DND-41 (cell line): ENCODE measurements at regions not wholly inside any gene's neighbourhood (a gene's known extent, or its start where the extent isn't known, plus 50 kb on each side); places are given as distances from the start of the nearest gene placed in this dataset.

ENCODE experiments used
- EZH2 ChIP-seq: IDR thresholded peaks from 3 replicates; pipeline ENCODE4 v1.6.1; 2012; ENCODE audit warnings: borderline replicate concordance, low read depth, mild to moderate bottlenecking, moderate library complexity, low read length, inconsistent platforms; ENCODE audit not compliant: severe bottlenecking
- TF ChIP-seq, protein P1 (sequence below): IDR thresholded peaks from 2 replicates; pipeline ENCODE4 v1.5.1; 2012; ENCODE audit warnings: borderline replicate concordance, low read length, moderate library complexity, mild to moderate bottlenecking; ENCODE audit not compliant: poor library complexity, severe bottlenecking; ENCODE audit errors: extremely low read depth

GRCh38 chr1:82260666-82261065, 459.9 kb downstream of the ADGRL2 start:
- TF ChIP-seq, protein P1, sequence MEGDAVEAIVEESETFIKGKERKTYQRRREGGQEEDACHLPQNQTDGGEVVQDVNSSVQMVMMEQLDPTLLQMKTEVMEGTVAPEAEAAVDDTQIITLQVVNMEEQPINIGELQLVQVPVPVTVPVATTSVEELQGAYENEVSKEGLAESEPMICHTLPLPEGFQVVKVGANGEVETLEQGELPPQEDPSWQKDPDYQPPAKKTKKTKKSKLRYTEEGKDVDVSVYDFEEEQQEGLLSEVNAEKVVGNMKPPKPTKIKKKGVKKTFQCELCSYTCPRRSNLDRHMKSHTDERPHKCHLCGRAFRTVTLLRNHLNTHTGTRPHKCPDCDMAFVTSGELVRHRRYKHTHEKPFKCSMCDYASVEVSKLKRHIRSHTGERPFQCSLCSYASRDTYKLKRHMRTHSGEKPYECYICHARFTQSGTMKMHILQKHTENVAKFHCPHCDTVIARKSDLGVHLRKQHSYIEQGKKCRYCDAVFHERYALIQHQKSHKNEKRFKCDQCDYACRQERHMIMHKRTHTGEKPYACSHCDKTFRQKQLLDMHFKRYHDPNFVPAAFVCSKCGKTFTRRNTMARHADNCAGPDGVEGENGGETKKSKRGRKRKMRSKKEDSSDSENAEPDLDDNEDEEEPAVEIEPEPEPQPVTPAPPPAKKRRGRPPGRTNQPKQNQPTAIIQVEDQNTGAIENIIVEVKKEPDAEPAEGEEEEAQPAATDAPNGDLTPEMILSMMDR: no peak
- TF ChIP-seq EZH2: no peak
